ENCODE measurements at regions not wholly inside any gene's neighbourhood (a gene's known extent, or its start where the extent isn't known, plus 50 kb on each side); places are given as distances from the start of the nearest gene placed in this dataset.

DNA sequence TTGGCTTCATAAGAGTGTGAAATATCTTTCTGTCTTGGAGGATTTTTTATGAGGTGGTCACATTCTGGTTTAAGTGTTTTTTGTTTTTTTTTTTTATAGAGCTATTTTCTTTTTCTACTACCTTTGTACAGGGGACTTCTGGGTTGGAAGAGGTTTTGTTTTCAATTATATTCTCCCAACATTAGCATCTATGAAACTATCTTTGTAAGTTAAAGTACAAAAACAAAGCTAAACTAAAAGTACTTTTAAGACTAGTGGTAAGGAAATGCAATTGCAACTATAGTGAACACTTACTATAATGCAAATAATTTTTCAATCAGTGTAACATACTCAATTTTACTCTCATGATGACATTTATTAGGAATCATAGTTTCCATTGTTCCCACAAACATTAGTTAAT, 688.2 kb downstream of the SI start:
- Histone ChIP-seq H3K9me3 (no peaks in the 10 kb centered on the region), H3K4me1 (no peaks in the 10 kb centered on the region), H3K27me3 (no peaks in the 10 kb centered on the region), H3K36me3 (no peaks in the 10 kb centered on the region), H3K27ac (no peak overlapping the region), H3K4me3 (no peak overlapping the region)
- no peak for ATAC-seq
- TF ChIP-seq EP300 (IDR thresholded peaks at IDR 0.05) = no peak
- no peak for TF ChIP-seq POLR2A (IDR thresholded peaks at IDR 0.05)
- no peak for TF ChIP-seq POLR2AphosphoS5 (IDR thresholded peaks at IDR 0.05)
- TF ChIP-seq, protein P1, sequence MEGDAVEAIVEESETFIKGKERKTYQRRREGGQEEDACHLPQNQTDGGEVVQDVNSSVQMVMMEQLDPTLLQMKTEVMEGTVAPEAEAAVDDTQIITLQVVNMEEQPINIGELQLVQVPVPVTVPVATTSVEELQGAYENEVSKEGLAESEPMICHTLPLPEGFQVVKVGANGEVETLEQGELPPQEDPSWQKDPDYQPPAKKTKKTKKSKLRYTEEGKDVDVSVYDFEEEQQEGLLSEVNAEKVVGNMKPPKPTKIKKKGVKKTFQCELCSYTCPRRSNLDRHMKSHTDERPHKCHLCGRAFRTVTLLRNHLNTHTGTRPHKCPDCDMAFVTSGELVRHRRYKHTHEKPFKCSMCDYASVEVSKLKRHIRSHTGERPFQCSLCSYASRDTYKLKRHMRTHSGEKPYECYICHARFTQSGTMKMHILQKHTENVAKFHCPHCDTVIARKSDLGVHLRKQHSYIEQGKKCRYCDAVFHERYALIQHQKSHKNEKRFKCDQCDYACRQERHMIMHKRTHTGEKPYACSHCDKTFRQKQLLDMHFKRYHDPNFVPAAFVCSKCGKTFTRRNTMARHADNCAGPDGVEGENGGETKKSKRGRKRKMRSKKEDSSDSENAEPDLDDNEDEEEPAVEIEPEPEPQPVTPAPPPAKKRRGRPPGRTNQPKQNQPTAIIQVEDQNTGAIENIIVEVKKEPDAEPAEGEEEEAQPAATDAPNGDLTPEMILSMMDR (IDR thresholded peaks at IDR 0.05) = no peak

DNA sequence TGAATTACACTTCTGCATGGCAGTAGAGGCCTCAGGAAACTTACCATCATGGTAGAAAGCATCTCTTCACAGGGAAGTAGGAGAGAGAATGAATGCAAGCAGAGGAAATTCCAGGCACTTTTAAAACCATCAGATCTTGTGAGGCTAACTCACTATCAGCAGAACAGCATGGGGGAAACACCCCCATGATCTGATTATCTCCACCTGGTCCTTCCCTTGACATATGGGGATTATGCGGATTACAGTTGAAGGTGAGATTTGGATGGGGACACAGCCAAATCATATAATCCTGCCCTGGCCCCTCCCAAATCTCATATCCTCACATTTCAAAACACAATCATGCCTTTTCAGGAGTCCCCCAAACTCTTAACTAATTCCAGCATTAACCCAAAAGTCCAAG, 691.1 kb downstream of the SI start:
- Histone ChIP-seq H3K36me3 (no peaks in the 10 kb centered on the region), H3K27me3 (no peaks in the 10 kb centered on the region), H3K27ac (no peak overlapping the region), H3K4me3 (no peak overlapping the region), H3K4me1 (no peaks in the 10 kb centered on the region), H3K9me3 (no peaks in the 10 kb centered on the region)
- 100% methylated on average over 1 of the region's 1 CpG; no CpG with 5 or more reads in 1 of the 2 donors for WGBS, 2 donors (ENCODE audit: low coverage in 1 of 2)
- no peak for TF ChIP-seq POLR2A (IDR thresholded peaks at IDR 0.05)
- TF ChIP-seq, protein P1 (IDR thresholded peaks at IDR 0.05) = no peak
- ATAC-seq = no peak

DNA sequence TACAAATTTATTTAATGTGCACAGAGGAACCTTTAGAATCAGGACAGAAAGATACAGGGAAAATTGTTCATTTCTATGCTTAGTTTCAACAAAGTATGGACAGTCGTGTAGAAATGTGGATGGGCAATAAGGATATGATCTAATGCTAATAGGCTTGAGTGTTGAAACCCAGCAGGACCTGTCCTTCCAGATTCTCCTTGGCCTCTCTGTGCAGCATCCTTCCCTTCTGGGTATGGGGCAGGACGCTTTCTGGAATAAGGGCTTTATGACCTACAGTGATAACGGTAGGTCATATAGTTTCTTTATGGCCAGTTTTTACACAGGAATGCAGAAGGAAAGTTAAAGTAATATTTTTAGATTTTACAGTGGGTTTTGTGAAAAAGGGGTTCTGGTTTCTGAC, 698.1 kb downstream of the SI start:
- TF ChIP-seq POLR2A (IDR thresholded peaks at IDR 0.05) (no peak), EP300 (IDR thresholded peaks at IDR 0.05) (no peak), POLR2AphosphoS5 (IDR thresholded peaks at IDR 0.05) (no peak)
- TF ChIP-seq, protein P1 (IDR thresholded peaks at IDR 0.05) = no peak
- 94 to 96% methylated on average over 3 of the region's 3 CpGs for WGBS, 2 donors (ENCODE audit: low coverage in 1 of 2)
- Histone ChIP-seq H3K9me3 (no peaks in the 10 kb centered on the region), H3K27ac (no peak overlapping the region), H3K27me3 (no peaks in the 10 kb centered on the region), H3K36me3 (no peaks in the 10 kb centered on the region), H3K4me1 (no peaks in the 10 kb centered on the region), H3K4me3 (no peak overlapping the region)
- ATAC-seq = no peak

DNA sequence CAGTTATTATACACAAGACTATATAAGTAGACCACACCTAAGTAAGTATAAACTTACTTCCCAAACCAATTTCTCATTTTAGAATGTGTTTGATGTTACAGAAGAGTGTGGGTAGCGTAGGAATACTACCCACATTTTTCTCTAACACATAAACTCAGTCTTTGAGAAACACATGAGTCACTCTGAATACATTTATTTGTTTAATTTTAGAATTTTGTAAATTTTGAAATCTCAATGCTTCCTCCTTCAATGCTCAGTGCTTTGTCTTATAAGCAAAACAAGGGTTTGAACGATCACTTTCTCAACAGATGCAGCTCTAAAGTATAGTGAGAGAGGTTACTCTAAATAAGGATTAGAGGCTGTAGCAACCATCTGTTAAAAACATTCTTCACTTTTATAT, 700.8 kb downstream of the SI start:
- H3K27ac ChIP-seq = no peak overlapping the region
- no peaks in the 10 kb centered on the region for H3K36me3 ChIP-seq
- no peak overlapping the region for H3K4me3 ChIP-seq
- H3K4me1 ChIP-seq = no peaks in the 10 kb centered on the region
- no peaks in the 10 kb centered on the region for H3K9me3 ChIP-seq
- 51 to 52% methylated on average over 2 of the region's 2 CpGs for WGBS, 2 donors (ENCODE audit: low coverage in 1 of 2)
- TF ChIP-seq, protein P1 (IDR thresholded peaks at IDR 0.05) = no peak
- TF ChIP-seq POLR2A (IDR thresholded peaks at IDR 0.05) (no peak), EP300 (IDR thresholded peaks at IDR 0.05) (no peak), POLR2AphosphoS5 (IDR thresholded peaks at IDR 0.05) (no peak)
- no peaks in the 10 kb centered on the region for H3K27me3 ChIP-seq
- ATAC-seq = no peak

DNA sequence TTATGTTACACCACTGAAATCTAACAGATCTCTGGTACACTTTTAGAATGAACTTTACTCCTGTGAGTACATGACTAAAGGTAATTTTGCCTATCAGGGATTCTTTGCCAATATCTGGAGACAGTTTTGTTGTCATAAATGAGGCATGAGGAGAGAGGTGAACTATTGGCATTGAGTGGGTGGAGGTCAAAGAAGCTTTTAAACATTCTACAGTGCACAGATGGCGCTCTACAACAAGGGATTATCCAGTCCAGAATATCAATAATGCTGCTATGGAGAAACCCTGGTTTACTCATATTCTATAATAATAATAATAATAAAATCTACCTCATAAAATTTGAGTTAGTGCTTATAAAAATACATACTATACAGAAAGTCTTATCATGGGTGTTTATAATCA, 702.3 kb downstream of the SI start:
- no peak for ATAC-seq
- 100% methylated on average over 1 of the region's 1 CpG; no CpG with 5 or more reads in 1 of the 2 donors for WGBS, 2 donors (ENCODE audit: low coverage in 1 of 2)
- H3K36me3 ChIP-seq = no peaks in the 10 kb centered on the region

More for the DNA sequence above, 702.3 kb downstream of the SI start:
- Histone ChIP-seq H3K27me3 (no peaks in the 10 kb centered on the region), H3K9me3 (no peaks in the 10 kb centered on the region), H3K4me3 (no peak overlapping the region), H3K4me1 (no peaks in the 10 kb centered on the region), H3K27ac (no peak overlapping the region)
- TF ChIP-seq POLR2AphosphoS5 (IDR thresholded peaks at IDR 0.05) (no peak), EP300 (IDR thresholded peaks at IDR 0.05) (no peak), POLR2A (IDR thresholded peaks at IDR 0.05) (no peak)
- TF ChIP-seq, protein P1 (IDR thresholded peaks at IDR 0.05) = no peak

Measured in gastroesophageal sphincter (tissue), 4 donors.